Trophoblast cell (in vitro differentiated cells and primary cell): ENCODE measurements at regions not wholly inside any gene's neighbourhood (a gene's known extent, or its start where the extent isn't known, plus 50 kb on each side); places are given as distances from the start of the nearest gene placed in this dataset.

ENCODE experiments used
- DNase-seq, 2 donors: peaks; one replicate each; pipeline ENCODE4 v3.0.0-alpha.2; 2016
- H2AFZ ChIP-seq: 2 replicates; pipeline ENCODE4 v1.6.1; 2013; ENCODE audit warnings: low read length, moderate library complexity, mild to moderate bottlenecking; ENCODE audit not compliant: insufficient read depth, poor library complexity
- H2AK5ac ChIP-seq: 2 replicates; pipeline ENCODE4 v1.6.1; 2013; ENCODE audit warnings: mild to moderate bottlenecking, low read length
- H2BK120ac ChIP-seq: 2 replicates; pipeline ENCODE4 v1.6.1; 2013; ENCODE audit warnings: low read length, mild to moderate bottlenecking, moderate library complexity; ENCODE audit not compliant: insufficient read depth, poor library complexity
- H2BK12ac ChIP-seq: 2 replicates; pipeline ENCODE4 v1.6.1; 2013; ENCODE audit warnings: mild to moderate bottlenecking, low read length, moderate library complexity
- H2BK5ac ChIP-seq: 2 replicates; pipeline ENCODE4 v1.6.1; 2013; ENCODE audit warnings: low read length, low read depth, moderate library complexity, mild to moderate bottlenecking; ENCODE audit not compliant: poor library complexity
- H3K14ac ChIP-seq: 2 replicates; pipeline ENCODE4 v1.6.1; 2013; ENCODE audit warnings: mild to moderate bottlenecking, low read length
- H3K18ac ChIP-seq: 2 replicates; pipeline ENCODE4 v1.6.1; 2013; ENCODE audit warnings: mild to moderate bottlenecking, low read length
- H3K23ac ChIP-seq: 2 replicates; pipeline ENCODE4 v1.6.1; 2013; ENCODE audit warnings: low read length
- H3K27ac ChIP-seq: 2 replicates; pipeline ENCODE4 v1.5.1; 2013; ENCODE audit warnings: low read depth, mild to moderate bottlenecking, inconsistent platforms, low read length, moderate library complexity
- H3K27me3 ChIP-seq: 2 replicates; pipeline ENCODE4 v1.6.1; 2013; ENCODE audit warnings: inconsistent platforms, mild to moderate bottlenecking, low read length, moderate library complexity; ENCODE audit not compliant: insufficient read depth
- H3K36me3 ChIP-seq, 2 experiments: 1 replicate in 1 of 2; 2 replicates in 1 of 2; pipeline ENCODE4 v1.6.1; 2013; ENCODE audit warnings: low read length in 2 of 2, mild to moderate bottlenecking in 2 of 2, moderate library complexity in 1 of 2; ENCODE audit not compliant: insufficient read depth in 2 of 2, control insufficient read depth in 1 of 2
- H3K4ac ChIP-seq: 2 replicates; pipeline ENCODE4 v1.6.1; 2013; ENCODE audit warnings: low read depth, mild to moderate bottlenecking, low read length, moderate library complexity
- H3K4me1 ChIP-seq, 2 experiments: 1 replicate in 1 of 2; 2 replicates in 1 of 2; pipeline ENCODE4 v1.6.1; 2013; ENCODE audit warnings: low read length in 2 of 2, mild to moderate bottlenecking in 2 of 2, moderate library complexity in 1 of 2; ENCODE audit not compliant: insufficient read depth in 2 of 2, control insufficient read depth in 1 of 2
- H3K4me2 ChIP-seq: 2 replicates; pipeline ENCODE4 v1.6.1; 2013; ENCODE audit warnings: inconsistent platforms, mild to moderate bottlenecking, low read length, moderate library complexity
- H3K4me3 ChIP-seq: 2 replicates; pipeline ENCODE4 v1.5.1; 2013; ENCODE audit warnings: mild to moderate bottlenecking, low read depth, low read length, inconsistent platforms
- H3K79me1 ChIP-seq: one replicate; pipeline ENCODE4 v1.6.1; 2013; ENCODE audit warnings: low read length
- H3K79me2 ChIP-seq: 2 replicates; pipeline ENCODE4 v1.6.1; 2013; ENCODE audit warnings: low read length, mild to moderate bottlenecking; ENCODE audit not compliant: control insufficient read depth, insufficient read depth, poor library complexity
- H3K9ac ChIP-seq: 2 replicates; pipeline ENCODE4 v1.6.1; 2013; ENCODE audit warnings: mild to moderate bottlenecking, low read length
- H3K9me3 ChIP-seq: 2 replicates; pipeline ENCODE4 v1.6.1; 2013; ENCODE audit warnings: low read depth, mild to moderate bottlenecking, control low read depth, inconsistent platforms, low read length; ENCODE audit not compliant: insufficient read depth
- H4K12ac ChIP-seq: 2 replicates; pipeline ENCODE4 v1.6.1; 2013; ENCODE audit warnings: low read depth, mild to moderate bottlenecking, low read length, moderate library complexity
- H4K8ac ChIP-seq: 2 replicates; pipeline ENCODE4 v1.6.1; 2013; ENCODE audit warnings: low read depth, mild to moderate bottlenecking, low read length, moderate library complexity
- H4K91ac ChIP-seq: one replicate; pipeline ENCODE4 v1.6.1; 2013; ENCODE audit warnings: low read depth, mild to moderate bottlenecking, low read length, moderate library complexity
- WGBS: extraction: QIAGEN DNeasy Blood & Tissue Kit; methylation state at CpG from one replicate; pipeline ENCODE4 v1.1.7; 2013; ENCODE audit warnings: missing lambda C conversion rate; ENCODE audit not compliant: insufficient read length, insufficient coverage; ENCODE audit errors: extremely low coverage; 5-methylcytosine and 5-hydroxymethylcytosine counted together

DNA sequence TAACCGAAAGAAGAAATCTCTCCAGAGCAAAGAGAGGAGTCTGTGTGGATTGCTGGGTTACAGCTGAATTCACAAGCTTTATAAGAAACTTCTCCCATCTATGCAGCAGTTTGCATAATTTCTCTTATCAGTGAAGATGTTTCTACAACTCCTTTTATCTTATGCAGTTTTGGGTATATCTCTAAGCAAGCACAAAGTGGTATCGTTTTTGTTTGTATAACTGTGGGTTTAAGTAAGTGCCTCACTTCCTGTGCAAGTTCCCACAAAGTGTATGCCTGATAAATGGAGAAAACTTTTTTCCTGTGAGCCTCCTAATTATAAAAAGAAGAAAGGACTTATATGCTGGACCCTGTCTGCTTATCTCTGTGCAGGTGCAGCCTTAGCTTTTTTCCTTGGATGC lies 205.6 kb downstream of the RPS4Y2 start:
- H3K18ac ChIP-seq, result no peak overlapping the region
- H3K9ac ChIP-seq, result no peak overlapping the region
- H3K4me1 ChIP-seq, result no peaks in the 10 kb centered on the region
- H3K79me1 ChIP-seq, result no peaks in the 10 kb centered on the region
- H3K4ac ChIP-seq, result no peak overlapping the region
- H3K79me2 ChIP-seq, result no peaks in the 10 kb centered on the region
- H2AK5ac ChIP-seq, result no peak overlapping the region
- H2BK5ac ChIP-seq, result no peak overlapping the region
- no peak overlapping the region for H4K8ac ChIP-seq
- H2AFZ ChIP-seq, result no peak overlapping the region
- DNase-seq, result no peak
- no peak overlapping the region for H3K27ac ChIP-seq
- no peak overlapping the region for H4K12ac ChIP-seq
- no peak overlapping the region for H3K14ac ChIP-seq
- H2BK120ac ChIP-seq, result no peak overlapping the region
- no CpG with 5 or more reads among the region's 2 CpGs for WGBS
- no peak overlapping the region for H3K4me2 ChIP-seq
- peaks cover 15% of the 10 kb centered on the region for H3K9me3 ChIP-seq
- H3K36me3 ChIP-seq, result no peaks in the 10 kb centered on the region
- H3K23ac ChIP-seq, result no peak overlapping the region
- H3K4me3 ChIP-seq, result no peak overlapping the region
- H3K27me3 ChIP-seq, result no peaks in the 10 kb centered on the region
- no peak overlapping the region for H2BK12ac ChIP-seq
- H4K91ac ChIP-seq, result no peak overlapping the region

DNA sequence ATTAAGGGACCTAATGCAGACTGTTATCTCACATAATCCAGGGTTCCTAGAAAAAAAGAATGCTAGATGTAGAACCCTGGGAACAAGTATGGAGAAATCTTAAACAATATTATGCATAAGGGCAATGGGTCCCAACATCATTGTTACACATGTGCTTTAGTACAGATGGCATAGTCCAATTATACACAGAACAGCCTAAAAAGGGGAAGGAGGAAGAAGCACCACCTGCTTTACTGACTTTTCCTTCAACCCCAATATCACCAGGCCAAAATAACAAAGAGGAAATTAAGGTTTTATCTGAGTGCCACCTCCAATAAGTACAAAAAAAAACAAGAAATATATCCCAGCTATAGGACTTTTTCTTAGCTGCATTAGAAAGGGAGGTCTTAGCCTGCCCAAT lies 211.9 kb downstream of the RPS4Y2 start:
- H3K27me3 ChIP-seq, result no peaks in the 10 kb centered on the region
- no peak overlapping the region for H3K18ac ChIP-seq
- H3K14ac ChIP-seq, result no peak overlapping the region
- no peaks in the 10 kb centered on the region for H3K4me1 ChIP-seq
- no peaks in the 10 kb centered on the region for H3K79me1 ChIP-seq
- no peaks in the 10 kb centered on the region for H3K79me2 ChIP-seq
- no peaks in the 10 kb centered on the region for H3K9me3 ChIP-seq
- no peaks in the 10 kb centered on the region for H3K36me3 ChIP-seq
- H4K91ac ChIP-seq, result no peak overlapping the region
- no peak overlapping the region for H3K23ac ChIP-seq
- no peak overlapping the region for H3K4me2 ChIP-seq
- H2BK12ac ChIP-seq, result no peak overlapping the region
- no peak overlapping the region for H2BK5ac ChIP-seq
- H3K9ac ChIP-seq, result no peak overlapping the region
- no peak overlapping the region for H4K12ac ChIP-seq
- no peak overlapping the region for H2AFZ ChIP-seq
- no peak overlapping the region for H3K27ac ChIP-seq
- H3K4me3 ChIP-seq, result no peak overlapping the region
- H2BK120ac ChIP-seq, result no peak overlapping the region
- DNase-seq, result no peak
- H4K8ac ChIP-seq, result no peak overlapping the region
- H2AK5ac ChIP-seq, result no peak overlapping the region
- no peak overlapping the region for H3K4ac ChIP-seq

DNA sequence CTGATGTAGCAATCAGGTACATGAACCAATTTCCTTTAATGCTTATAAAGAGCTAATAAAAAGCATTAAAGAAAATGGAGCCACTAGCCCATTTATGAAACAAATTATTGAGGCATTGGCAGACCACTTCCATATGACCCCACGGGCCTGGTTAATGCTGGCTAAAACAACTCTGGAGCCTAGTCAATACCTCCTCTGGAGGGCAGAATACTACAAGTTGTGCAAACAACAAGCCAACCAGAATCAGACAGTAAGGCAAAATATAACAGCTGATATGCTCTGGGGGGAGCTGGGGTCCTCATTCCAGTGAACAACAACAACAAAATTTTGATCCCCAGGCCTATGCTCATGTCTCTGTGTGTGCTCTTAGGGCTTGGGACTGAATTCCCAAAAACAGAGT lies 212.3 kb downstream of the RPS4Y2 start:
- H3K9me3 ChIP-seq, result no peaks in the 10 kb centered on the region
- H4K8ac ChIP-seq, result no peak overlapping the region
- no peak overlapping the region for H4K91ac ChIP-seq
- no peaks in the 10 kb centered on the region for H3K27me3 ChIP-seq
- no peak for DNase-seq
- no peaks in the 10 kb centered on the region for H3K36me3 ChIP-seq
- H3K9ac ChIP-seq, result no peak overlapping the region
- no peak overlapping the region for H3K4ac ChIP-seq
- H3K14ac ChIP-seq, result no peak overlapping the region
- no peak overlapping the region for H2BK5ac ChIP-seq
- H2AFZ ChIP-seq, result no peak overlapping the region
- no peaks in the 10 kb centered on the region for H3K79me2 ChIP-seq
- no peak overlapping the region for H2BK120ac ChIP-seq
- no peak overlapping the region for H4K12ac ChIP-seq
- no peak overlapping the region for H3K4me3 ChIP-seq
- no peak overlapping the region for H3K27ac ChIP-seq
- H3K18ac ChIP-seq, result no peak overlapping the region
- no peaks in the 10 kb centered on the region for H3K79me1 ChIP-seq
- no peak overlapping the region for H3K23ac ChIP-seq
- no peaks in the 10 kb centered on the region for H3K4me1 ChIP-seq
- no peak overlapping the region for H3K4me2 ChIP-seq
- no CpG with 5 or more reads among the region's 1 CpG for WGBS
- no peak overlapping the region for H2BK12ac ChIP-seq
- H2AK5ac ChIP-seq, result no peak overlapping the region

DNA sequence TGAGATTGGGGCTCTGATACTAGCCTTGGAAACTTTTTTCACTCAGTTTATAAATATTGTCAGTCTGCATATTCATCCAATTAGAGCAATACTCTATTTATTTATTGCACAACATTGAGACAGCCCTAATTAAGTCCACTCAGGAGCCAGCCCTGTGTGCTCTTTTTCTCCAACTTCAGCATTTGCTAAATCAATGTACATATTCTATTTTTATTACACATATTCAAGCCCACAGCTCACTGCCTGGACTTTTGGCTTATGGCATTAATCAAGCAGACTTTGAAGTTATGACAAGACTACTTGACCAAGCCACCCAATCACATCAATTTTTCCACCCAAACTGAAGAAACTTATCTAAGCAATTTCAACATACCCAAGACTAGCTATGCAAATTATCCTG lies 215.5 kb downstream of the RPS4Y2 start:
- H3K27ac ChIP-seq, result no peak overlapping the region
- no peak overlapping the region for H2AK5ac ChIP-seq
- H4K91ac ChIP-seq, result no peak overlapping the region
- H3K9me3 ChIP-seq, result no peaks in the 10 kb centered on the region
- no peak overlapping the region for H4K12ac ChIP-seq
- no peak overlapping the region for H3K4me3 ChIP-seq
- no peaks in the 10 kb centered on the region for H3K79me2 ChIP-seq
- no peaks in the 10 kb centered on the region for H3K27me3 ChIP-seq
- H3K4me2 ChIP-seq, result no peak overlapping the region
- H3K4ac ChIP-seq, result no peak overlapping the region
- no peak overlapping the region for H4K8ac ChIP-seq
- H2BK12ac ChIP-seq, result no peak overlapping the region
- H3K79me1 ChIP-seq, result no peaks in the 10 kb centered on the region
- H2BK5ac ChIP-seq, result no peak overlapping the region
- H3K23ac ChIP-seq, result no peak overlapping the region
- H3K9ac ChIP-seq, result no peak overlapping the region
- H2AFZ ChIP-seq, result no peak overlapping the region
- no peak for DNase-seq
- H3K18ac ChIP-seq, result no peak overlapping the region
- no peaks in the 10 kb centered on the region for H3K4me1 ChIP-seq
- no peaks in the 10 kb centered on the region for H3K36me3 ChIP-seq
- no peak overlapping the region for H2BK120ac ChIP-seq
- H3K14ac ChIP-seq, result no peak overlapping the region

DNA sequence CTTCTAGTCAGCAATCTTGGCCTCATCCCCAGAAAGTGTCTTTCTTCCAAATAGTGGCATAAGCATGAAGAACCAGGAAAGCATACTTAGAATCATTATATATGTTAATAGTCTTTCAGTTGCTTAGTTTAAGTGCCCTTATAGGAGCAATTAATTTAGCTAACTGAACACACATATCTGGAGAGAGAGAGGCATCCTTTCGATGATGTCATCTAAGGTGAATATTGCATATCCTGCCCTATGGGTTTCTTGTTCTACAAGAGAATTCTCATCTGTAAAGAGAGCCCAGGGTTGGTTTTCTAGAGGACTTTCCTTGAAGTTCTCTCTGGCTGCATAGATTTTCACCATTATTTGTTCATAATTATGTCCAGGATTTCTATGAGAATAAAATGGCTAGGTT lies 230.1 kb downstream of the RPS4Y2 start:
- Histone ChIP-seq H2AK5ac (no peak overlapping the region), H4K12ac (no peak overlapping the region), H3K4me1 (no peaks in the 10 kb centered on the region), H3K4ac (no peak overlapping the region), H4K8ac (no peak overlapping the region), H3K9ac (no peak overlapping the region), H3K36me3 (no peaks in the 10 kb centered on the region), H3K18ac (no peak overlapping the region), H3K27me3 (no peaks in the 10 kb centered on the region), H2BK5ac (no peak overlapping the region), H2BK12ac (no peak overlapping the region), H2AFZ (no peak overlapping the region), H3K4me2 (no peak overlapping the region), H3K4me3 (no peak overlapping the region), H3K14ac (no peak overlapping the region), H3K27ac (no peak overlapping the region), H2BK120ac (no peak overlapping the region), H4K91ac (no peak overlapping the region), H3K23ac (no peak overlapping the region), H3K9me3 (peaks cover 10% of the 10 kb centered on the region), H3K79me2 (no peaks in the 10 kb centered on the region), H3K79me1 (no peaks in the 10 kb centered on the region)
- no CpG with 5 or more reads among the region's 1 CpG for whole genome bisulfite sequencing
- no peak for DNase-seq
